ENCODE measurements at regions not wholly inside any gene's neighbourhood (a gene's known extent, or its start where the extent isn't known, plus 50 kb on each side); places are given as distances from the start of the nearest gene placed in this dataset.
"Not testable (repeated sequence)": the region's sequence is repeated elsewhere in the genome, so short reads cannot be mapped to it uniquely, and the experiment has no call there.

GRCh38 chr6:72457738-72458137 lies 164.1 kb upstream of the KCNQ5 start:
- no peak for DNase-seq

GRCh38 chr6:72458521-72458920 lies 163.3 kb upstream of the KCNQ5 start:
- DNase-seq, result no peak

- DNase-seq, result no peak
Measured at GRCh38 chr6:72461144-72461543, 160.7 kb upstream of the KCNQ5 start.

- DNase-seq, result no peak
Measured at GRCh38 chr6:72464246-72464645, 157.6 kb upstream of the KCNQ5 start.

DNA sequence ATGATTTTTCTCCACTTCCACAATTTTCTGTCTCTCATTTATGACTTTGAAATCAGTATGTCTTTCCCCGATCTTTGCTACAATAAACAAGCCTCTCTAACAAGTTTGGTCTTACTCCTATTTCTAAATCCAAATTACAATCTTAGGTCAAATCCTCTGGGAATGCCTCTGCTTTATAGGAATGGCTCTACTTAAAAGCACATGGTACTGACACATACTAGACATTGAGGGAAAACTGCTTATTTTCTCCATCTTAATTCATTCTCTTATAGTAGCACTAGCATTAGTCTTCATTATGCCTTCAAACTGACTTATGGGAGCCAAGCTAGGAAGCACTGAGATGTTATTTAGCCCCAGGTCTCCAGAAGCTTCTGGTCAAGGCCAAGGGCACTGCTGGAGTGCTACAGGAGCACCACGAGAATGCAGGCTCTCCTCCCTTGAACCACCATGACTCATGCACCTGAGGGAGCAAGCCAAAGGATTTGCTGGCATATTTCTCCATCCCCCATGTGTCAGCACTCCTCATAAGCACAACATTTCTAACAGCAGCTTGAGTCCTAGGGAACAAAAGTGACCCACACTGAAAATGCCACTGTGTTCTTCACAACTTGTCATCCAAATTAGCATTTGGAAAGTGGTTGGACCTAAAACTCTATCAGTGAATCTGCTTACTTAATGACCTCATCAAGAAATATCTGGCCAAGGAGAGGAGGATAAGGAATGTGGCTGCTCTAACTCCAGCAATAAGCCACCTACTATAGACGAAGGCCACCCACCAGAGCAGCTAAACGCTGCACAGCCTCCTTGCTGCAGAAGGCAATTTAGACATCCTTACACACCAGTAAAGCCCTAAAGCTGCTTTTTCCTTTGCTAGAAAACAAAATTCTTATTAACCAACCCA lies 156.8 kb upstream of the KCNQ5 start:
- no peak for DNase-seq

- DNase-seq, result no peak
Measured at GRCh38 chr6:72466471-72466870, 155.4 kb upstream of the KCNQ5 start.

- DNase-seq, result no peak
Measured at GRCh38 chr6:72466971-72467566, 154.8 kb upstream of the KCNQ5 start.

- not testable (repeated sequence) for DNase-seq
Measured at GRCh38 chr6:72469406-72469983, 152.4 kb upstream of the KCNQ5 start.

- DNase-seq, result no peak
Measured at GRCh38 chr6:72476051-72476450, 145.8 kb upstream of the KCNQ5 start.

- no peak for DNase-seq
Measured at GRCh38 chr6:72476646-72477045, 145.2 kb upstream of the KCNQ5 start.

GRCh38 chr6:72495441-72495840 lies 126.4 kb upstream of the KCNQ5 start:
- no peak for DNase-seq

DNA sequence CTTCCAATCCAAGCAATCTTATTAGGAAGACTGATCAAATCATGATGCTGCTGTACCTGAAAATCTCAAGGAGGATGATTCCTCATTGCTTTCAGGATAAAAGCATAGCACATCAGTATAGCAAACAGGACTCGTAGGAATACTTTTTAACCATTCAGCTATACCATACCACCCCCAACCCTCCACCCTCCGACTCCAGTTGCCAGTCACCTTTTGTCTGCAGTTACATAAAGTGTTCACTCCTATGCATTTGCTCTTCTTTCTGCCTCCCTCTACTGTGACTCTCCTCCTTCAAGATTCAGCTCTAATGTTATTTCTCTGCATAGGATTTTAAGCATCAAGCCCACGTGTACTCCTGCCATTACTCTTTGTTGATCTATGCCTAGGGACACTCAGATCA lies 124.7 kb upstream of the KCNQ5 start:
- DNase-seq, result no peak

GRCh38 chr6:72500669-72501068 lies 121.2 kb upstream of the KCNQ5 start:
- no peak for DNase-seq

DNA sequence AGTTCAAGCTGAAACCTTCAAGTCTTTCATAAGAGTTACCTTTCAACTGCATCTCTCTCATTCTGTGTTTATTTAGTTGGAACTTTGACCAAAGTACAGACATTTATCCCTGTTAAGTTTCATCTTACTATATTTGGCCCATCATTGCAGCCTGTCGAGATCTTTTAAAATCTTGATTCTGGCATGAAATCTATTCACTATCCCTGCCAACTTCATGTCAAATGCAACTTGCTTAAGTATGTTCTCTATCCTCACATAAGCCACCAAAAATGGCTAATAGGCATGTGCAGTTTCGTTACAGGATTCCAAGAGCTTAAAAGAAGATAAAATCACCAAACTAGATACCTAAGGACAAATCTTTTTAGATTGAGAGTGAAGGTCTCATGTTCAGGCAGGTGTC lies 117.5 kb upstream of the KCNQ5 start:
- no peak for DNase-seq

DNA sequence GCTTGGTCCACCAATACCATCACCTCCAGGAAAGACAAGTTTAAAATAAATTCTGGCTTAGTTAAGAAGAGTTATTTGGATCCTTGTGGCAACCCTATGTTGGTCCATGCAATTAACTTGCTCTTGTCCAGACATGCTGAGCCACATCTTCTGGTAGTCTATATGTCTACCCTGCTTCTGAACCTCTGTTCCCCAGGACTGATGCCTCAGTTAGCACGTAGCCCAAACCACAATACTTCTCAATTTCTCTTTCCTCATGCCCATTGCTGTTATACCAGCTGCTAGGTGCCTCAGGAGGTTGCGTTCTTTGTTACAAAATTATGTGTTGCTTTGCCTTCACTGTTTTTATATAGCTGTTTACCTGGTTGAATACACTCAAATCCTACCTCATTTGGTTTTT lies 116.4 kb upstream of the KCNQ5 start:
- no peak for DNase-seq

DNA sequence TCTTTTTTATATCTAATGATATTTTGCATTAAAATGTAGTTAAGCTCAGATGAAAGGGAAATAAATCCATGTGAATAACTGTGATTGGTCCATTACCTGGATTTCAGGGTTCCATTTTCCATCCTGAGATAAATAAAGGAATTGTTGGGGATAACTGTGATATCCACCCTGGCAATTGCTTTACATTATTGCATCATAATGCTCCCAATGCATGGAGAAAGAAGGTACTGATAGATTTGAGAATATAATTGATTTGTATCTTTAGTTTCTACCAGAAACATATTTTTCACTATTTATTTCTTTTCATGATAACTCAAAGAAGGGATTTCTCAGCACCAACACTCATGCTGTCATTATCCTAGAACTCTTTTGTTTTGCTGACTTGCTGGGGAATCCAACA lies 102.0 kb upstream of the KCNQ5 start:
- DNase-seq, result no peak

GRCh38 chr6:72521684-72522083 lies 100.2 kb upstream of the KCNQ5 start:
- DNase-seq, result no peak

DNA sequence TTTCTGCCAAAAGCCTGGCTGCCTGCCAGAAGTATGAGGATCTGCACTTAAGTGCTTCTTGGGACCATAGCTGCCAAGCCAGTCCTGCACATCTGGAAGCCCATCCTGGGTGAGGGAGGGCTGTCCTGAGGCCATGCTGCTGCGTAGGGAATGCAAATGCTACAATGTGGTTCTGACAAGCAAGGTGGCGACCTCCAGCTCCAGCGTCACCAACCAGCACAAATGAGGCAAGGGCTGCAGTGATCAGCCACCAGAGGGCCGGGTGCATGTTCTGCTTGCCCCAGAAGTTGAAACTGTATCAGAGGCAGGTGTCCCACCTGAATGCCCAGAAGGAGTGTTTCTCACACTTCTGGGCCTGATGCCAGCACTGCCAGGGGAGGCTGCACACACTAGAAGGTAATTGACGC lies 99.1 kb upstream of the KCNQ5 start:
- DNase-seq, result peak in 1 of 2 donors; percentile 8

GRCh38 chr6:72524011-72524645 lies 97.7 kb upstream of the KCNQ5 start:
- no peak for DNase-seq

GRCh38 chr6:72525821-72526510 lies 95.9 kb upstream of the KCNQ5 start:
- no peak for DNase-seq

DNA sequence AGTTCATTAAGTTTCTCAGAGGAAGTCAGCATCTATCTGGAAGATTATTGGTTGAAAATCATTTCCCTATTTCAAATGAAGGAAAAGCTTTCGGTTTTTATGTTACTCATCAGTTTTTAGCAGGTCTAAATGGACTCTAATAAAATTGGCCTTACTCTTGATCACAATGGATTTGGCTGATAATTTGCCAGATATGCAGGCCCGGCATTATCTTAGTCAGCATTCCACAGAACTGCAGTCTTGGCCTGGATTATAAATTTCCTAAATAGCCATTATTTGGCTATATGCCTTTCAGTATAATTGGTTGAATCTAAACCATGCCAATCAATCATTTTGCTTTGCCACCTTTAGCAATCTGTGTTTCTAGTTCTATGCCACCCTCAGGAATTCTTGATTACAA lies 91.7 kb upstream of the KCNQ5 start:
- no peak for DNase-seq

- no peak for DNase-seq
Measured at GRCh38 chr6:72530750-72531149, 91.1 kb upstream of the KCNQ5 start.

- DNase-seq, result no peak
Measured at GRCh38 chr6:72533606-72534005, 88.3 kb upstream of the KCNQ5 start.
